ENCODE measurements at regions not wholly inside any gene's neighbourhood (a gene's known extent, or its start where the extent isn't known, plus 50 kb on each side); places are given as distances from the start of the nearest gene placed in this dataset.

DNA sequence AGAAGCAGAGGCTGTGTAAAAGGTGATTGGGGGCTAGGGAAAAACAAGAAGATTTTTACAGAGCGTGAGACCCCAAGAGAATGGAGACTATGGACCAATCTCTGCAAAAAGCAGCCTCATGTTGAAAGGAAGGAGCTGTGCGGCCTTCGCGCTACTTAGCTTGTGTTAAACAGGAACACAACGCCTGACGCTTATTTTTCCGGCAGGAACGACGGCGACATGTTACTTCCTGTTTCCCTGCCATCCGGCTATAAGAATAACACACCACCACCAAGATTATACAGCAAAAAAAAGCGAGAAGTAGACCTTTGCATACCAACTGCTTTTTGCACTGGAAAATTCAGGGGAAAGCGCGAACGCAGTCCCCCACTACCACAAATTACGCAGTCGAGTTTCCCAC is 272.7 kb downstream of the FAM72C start:
- TF ChIP-seq, protein P1, sequence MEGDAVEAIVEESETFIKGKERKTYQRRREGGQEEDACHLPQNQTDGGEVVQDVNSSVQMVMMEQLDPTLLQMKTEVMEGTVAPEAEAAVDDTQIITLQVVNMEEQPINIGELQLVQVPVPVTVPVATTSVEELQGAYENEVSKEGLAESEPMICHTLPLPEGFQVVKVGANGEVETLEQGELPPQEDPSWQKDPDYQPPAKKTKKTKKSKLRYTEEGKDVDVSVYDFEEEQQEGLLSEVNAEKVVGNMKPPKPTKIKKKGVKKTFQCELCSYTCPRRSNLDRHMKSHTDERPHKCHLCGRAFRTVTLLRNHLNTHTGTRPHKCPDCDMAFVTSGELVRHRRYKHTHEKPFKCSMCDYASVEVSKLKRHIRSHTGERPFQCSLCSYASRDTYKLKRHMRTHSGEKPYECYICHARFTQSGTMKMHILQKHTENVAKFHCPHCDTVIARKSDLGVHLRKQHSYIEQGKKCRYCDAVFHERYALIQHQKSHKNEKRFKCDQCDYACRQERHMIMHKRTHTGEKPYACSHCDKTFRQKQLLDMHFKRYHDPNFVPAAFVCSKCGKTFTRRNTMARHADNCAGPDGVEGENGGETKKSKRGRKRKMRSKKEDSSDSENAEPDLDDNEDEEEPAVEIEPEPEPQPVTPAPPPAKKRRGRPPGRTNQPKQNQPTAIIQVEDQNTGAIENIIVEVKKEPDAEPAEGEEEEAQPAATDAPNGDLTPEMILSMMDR (IDR thresholded peaks at IDR 0.05; ENCODE audit: low read length), result no peak
- TF ChIP-seq EZH2 (IDR thresholded peaks at IDR 0.05; ENCODE audit: borderline replicate concordance, low read length), result no peak

All from OCI-LY1 (cell line).